Gastrocnemius medialis (tissue), 4 donors: ENCODE measurements at regions not wholly inside any gene's neighbourhood (a gene's known extent, or its start where the extent isn't known, plus 50 kb on each side); places are given as distances from the start of the nearest gene placed in this dataset.

ENCODE experiments used
- ATAC-seq, 2 donors: fragments of 150-250 bp; one replicate each; pipeline ENCODE4 v1.9.1; 2016
- DNase-seq, 2 donors: peaks; one replicate each; pipeline ENCODE4 v3.0.0-alpha.2; 2019
- H3K27ac ChIP-seq, 4 donors: fragments of 200-600 bp; sonication (generic); 1 replicate in 1 of 4; 2 replicates in 3 of 4; pipeline ENCODE4 v1.5.1; 2016 to 2018; ENCODE audit warnings: mild to moderate bottlenecking in 2 of 4, moderate library complexity in 1 of 4
- H3K27me3 ChIP-seq, 3 donors: fragments of 200-600 bp; sonication (generic) in 2 of 3; 1 replicate in 1 of 3; 2 replicates in 2 of 3; pipeline versions ENCODE4 v1.5.1 to v1.6.0; 2016 to 2019; ENCODE audit warnings: mild to moderate bottlenecking in 1 of 3, moderate library complexity in 1 of 3
- H3K36me3 ChIP-seq, 2 donors: fragments of 200-600 bp; sonication (generic) in 1 of 2; one replicate each; pipeline ENCODE4 v1.5.1; 2017 to 2018
- H3K4me1 ChIP-seq, 2 donors: fragments of 200-600 bp; sonication (generic) in 1 of 2; one replicate each; pipeline ENCODE4 v1.5.1; 2016 to 2017; ENCODE audit warnings: mild to moderate bottlenecking in 2 of 2
- H3K4me3 ChIP-seq, 4 donors: fragments of 200-600 bp; sonication (generic) in 3 of 4; 1 replicate in 1 of 4; 2 replicates in 3 of 4; pipeline ENCODE4 v1.5.1; 2016 to 2019; ENCODE audit warnings: mild to moderate bottlenecking in 2 of 4
- H3K9me3 ChIP-seq, 3 donors: fragments of 200-600 bp; sonication (generic) in 2 of 3; 1 replicate in 1 of 3; 2 replicates in 2 of 3; pipeline ENCODE4 v1.5.1; 2016 to 2019
- POLR2A ChIP-seq, 2 donors: fragments of 450-650 bp; IDR thresholded peaks; one replicate each; pipeline ENCODE4 v1.6.1; 2017; ENCODE audit warnings: antibody characterized with exemption in 2 of 2, mild to moderate bottlenecking in 2 of 2, moderate library complexity in 2 of 2
- in situ Hi-C, 4 donors: fragments of 200-750 bp; cut with MboI; loops; one replicate each; pipeline versions ENCODE4 v1.15.0 to v1.8.0; 2017; ENCODE audit warnings: low sequenced_read_pairs in 4 of 4
- intact Hi-C: fragments of 100-400 bp; cut with DNase I; formaldehyde crosslinking; loops from one replicate; pipeline ENCODE4 v1.15.1; 2023; ENCODE audit warnings: low total_unique reads
- TF ChIP-seq, protein P1 (sequence below), 5 experiments: fragments of 450-650 bp in 3 of 5; fragments of 200-600 bp in 2 of 5; sonication (generic) in 2 of 5; IDR thresholded peaks in 4 of 5; conservative IDR thresholded peaks in 1 of 5; 1 replicate in 4 of 5; 2 replicates in 1 of 5; pipeline ENCODE4 v1.5.1; 2016 to 2019; ENCODE audit warnings: antibody characterized with exemption in 5 of 5, mild to moderate bottlenecking in 3 of 5, moderate library complexity in 3 of 5

GRCh38 chr22:22787786-22788459 is 99.7 kb upstream of the IGLL5 start:
- H3K9me3 ChIP-seq, result no peaks in the 10 kb centered on the region
- DNase-seq, result no peak
- ATAC-seq, result no peak
- in situ Hi-C loops (no loop called here), intact Hi-C loops (no loop called here)
- peaks cover 0 to 3% (median 2%) of the 10 kb centered on the region in 3 donors for H3K27me3 ChIP-seq
- no peak overlapping the region for H3K27ac ChIP-seq
- H3K4me3 ChIP-seq, result no peak overlapping the region
- no peak for TF ChIP-seq POLR2A (IDR thresholded peaks at IDR 0.05)
- TF ChIP-seq, protein P1, sequence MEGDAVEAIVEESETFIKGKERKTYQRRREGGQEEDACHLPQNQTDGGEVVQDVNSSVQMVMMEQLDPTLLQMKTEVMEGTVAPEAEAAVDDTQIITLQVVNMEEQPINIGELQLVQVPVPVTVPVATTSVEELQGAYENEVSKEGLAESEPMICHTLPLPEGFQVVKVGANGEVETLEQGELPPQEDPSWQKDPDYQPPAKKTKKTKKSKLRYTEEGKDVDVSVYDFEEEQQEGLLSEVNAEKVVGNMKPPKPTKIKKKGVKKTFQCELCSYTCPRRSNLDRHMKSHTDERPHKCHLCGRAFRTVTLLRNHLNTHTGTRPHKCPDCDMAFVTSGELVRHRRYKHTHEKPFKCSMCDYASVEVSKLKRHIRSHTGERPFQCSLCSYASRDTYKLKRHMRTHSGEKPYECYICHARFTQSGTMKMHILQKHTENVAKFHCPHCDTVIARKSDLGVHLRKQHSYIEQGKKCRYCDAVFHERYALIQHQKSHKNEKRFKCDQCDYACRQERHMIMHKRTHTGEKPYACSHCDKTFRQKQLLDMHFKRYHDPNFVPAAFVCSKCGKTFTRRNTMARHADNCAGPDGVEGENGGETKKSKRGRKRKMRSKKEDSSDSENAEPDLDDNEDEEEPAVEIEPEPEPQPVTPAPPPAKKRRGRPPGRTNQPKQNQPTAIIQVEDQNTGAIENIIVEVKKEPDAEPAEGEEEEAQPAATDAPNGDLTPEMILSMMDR (IDR thresholded peaks at IDR 0.05 in 4 of 5, conservative IDR thresholded peaks at IDR 0.05 in 1 of 5), result peak; percentile 6 to 53 (median 37)
- H3K4me1 ChIP-seq, result no peaks in the 10 kb centered on the region
- H3K36me3 ChIP-seq, result no peaks in the 10 kb centered on the region

- no peak for ATAC-seq
These were observed 99.1 kb upstream of the IGLL5 start for GRCh38 chr22:22788460-22789037.

GRCh38 chr22:22789233-22789921 is 98.2 kb upstream of the IGLL5 start:
- H3K27me3 ChIP-seq, result peaks cover 0 to 2% (median 0%) of the 10 kb centered on the region in 3 donors
- no peak overlapping the region for H3K4me3 ChIP-seq
- H3K4me1 ChIP-seq, result no peaks in the 10 kb centered on the region
- ATAC-seq (no peak), DNase-seq (no peak)
- TF ChIP-seq, protein P1 (IDR thresholded peaks at IDR 0.05 in 4 of 5, conservative IDR thresholded peaks at IDR 0.05 in 1 of 5), result no peak
- no peak for TF ChIP-seq POLR2A (IDR thresholded peaks at IDR 0.05)
- no peaks in the 10 kb centered on the region for H3K9me3 ChIP-seq
- intact Hi-C loops, result no loop called here
- no peak overlapping the region for H3K27ac ChIP-seq
- in situ Hi-C loops, result no loop called here
- no peaks in the 10 kb centered on the region for H3K36me3 ChIP-seq

More at GRCh38 chr22:22788460-22789037, 99.1 kb upstream of the IGLL5 start:
- intact Hi-C loops, result no loop called here
- Histone ChIP-seq H3K27me3 (peaks cover 0 to 3% (median 2%) of the 10 kb centered on the region in 3 donors), H3K9me3 (no peaks in the 10 kb centered on the region), H3K4me1 (no peaks in the 10 kb centered on the region), H3K36me3 (no peaks in the 10 kb centered on the region), H3K4me3 (no peak overlapping the region), H3K27ac (no peak overlapping the region)
- in situ Hi-C loops, result no loop called here
- no peak for DNase-seq
- TF ChIP-seq POLR2A (IDR thresholded peaks at IDR 0.05), result no peak
- TF ChIP-seq, protein P1 (IDR thresholded peaks at IDR 0.05 in 4 of 5, conservative IDR thresholded peaks at IDR 0.05 in 1 of 5), result no peak

GRCh38 chr22:22789922-22790845 is 97.4 kb upstream of the IGLL5 start:
- H3K27ac ChIP-seq, result no peak overlapping the region
- no peak for ATAC-seq
- intact Hi-C loops, result no loop called here

More at GRCh38 chr22:22789922-22790845, 97.4 kb upstream of the IGLL5 start:
- Histone ChIP-seq H3K36me3 (no peaks in the 10 kb centered on the region), H3K4me3 (no peak overlapping the region), H3K4me1 (no peaks in the 10 kb centered on the region), H3K27me3 (peaks cover 0 to 2% (median 0%) of the 10 kb centered on the region in 3 donors), H3K9me3 (no peaks in the 10 kb centered on the region)
- in situ Hi-C loops, result no loop called here
- no peak for TF ChIP-seq POLR2A (IDR thresholded peaks at IDR 0.05)
- TF ChIP-seq, protein P1 (IDR thresholded peaks at IDR 0.05 in 4 of 5, conservative IDR thresholded peaks at IDR 0.05 in 1 of 5), result no peak
- DNase-seq, result no peak
